ENCODE measurements at regions not wholly inside any gene's neighbourhood (a gene's known extent, or its start where the extent isn't known, plus 50 kb on each side); places are given as distances from the start of the nearest gene placed in this dataset.

DNA sequence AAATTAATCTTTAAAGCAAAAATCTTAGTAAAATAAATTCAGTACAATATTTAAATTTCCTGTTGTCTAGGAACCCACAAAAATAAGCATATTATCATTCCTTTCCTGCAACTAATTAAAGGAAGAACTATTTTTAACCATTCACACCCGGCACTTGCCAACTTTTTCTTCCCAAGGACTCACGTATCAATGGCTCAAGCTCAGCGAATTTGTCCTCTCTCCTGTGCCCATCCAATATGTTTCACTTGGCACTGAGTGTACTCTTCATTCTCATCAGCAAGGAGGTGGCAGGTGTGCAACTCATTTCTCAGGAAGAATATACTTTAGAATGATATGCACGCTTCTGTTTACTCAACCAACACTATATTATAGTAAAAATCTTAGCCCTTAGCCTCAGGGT, 419.4 kb downstream of the C6orf118 start:
- TF ChIP-seq, protein P1, sequence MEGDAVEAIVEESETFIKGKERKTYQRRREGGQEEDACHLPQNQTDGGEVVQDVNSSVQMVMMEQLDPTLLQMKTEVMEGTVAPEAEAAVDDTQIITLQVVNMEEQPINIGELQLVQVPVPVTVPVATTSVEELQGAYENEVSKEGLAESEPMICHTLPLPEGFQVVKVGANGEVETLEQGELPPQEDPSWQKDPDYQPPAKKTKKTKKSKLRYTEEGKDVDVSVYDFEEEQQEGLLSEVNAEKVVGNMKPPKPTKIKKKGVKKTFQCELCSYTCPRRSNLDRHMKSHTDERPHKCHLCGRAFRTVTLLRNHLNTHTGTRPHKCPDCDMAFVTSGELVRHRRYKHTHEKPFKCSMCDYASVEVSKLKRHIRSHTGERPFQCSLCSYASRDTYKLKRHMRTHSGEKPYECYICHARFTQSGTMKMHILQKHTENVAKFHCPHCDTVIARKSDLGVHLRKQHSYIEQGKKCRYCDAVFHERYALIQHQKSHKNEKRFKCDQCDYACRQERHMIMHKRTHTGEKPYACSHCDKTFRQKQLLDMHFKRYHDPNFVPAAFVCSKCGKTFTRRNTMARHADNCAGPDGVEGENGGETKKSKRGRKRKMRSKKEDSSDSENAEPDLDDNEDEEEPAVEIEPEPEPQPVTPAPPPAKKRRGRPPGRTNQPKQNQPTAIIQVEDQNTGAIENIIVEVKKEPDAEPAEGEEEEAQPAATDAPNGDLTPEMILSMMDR (IDR thresholded peaks at IDR 0.05; ENCODE audit: low read depth, low read length, poor library complexity, severe bottlenecking) = no peak
- no peak for TF ChIP-seq EZH2phosphoT487 (IDR thresholded peaks at IDR 0.05; ENCODE audit: borderline replicate concordance, low read length)
